B cell (primary cell): ENCODE measurements at regions not wholly inside any gene's neighbourhood (a gene's known extent, or its start where the extent isn't known, plus 50 kb on each side); places are given as distances from the start of the nearest gene placed in this dataset.

ENCODE experiments used
- ATAC-seq: fragments of 200-7000 bp; cut with Tn5 transposase; one replicate; pipeline ENCODE4 v1.10.0; 2021; ENCODE audit warnings: low read depth, mild to moderate bottlenecking, moderate number of reproducible peaks, moderate library complexity
- CTCF ChIA-PET: fragments of 350-600 bp; sonication (Branson Sonifier 250); formaldehyde crosslinking; loops from one replicate; lab custom pipeline; 2021; ENCODE audit warnings: antibody characterized with exemption, inconsistent platforms; lab: Charles Lee
- POLR2A ChIA-PET: fragments of 350-600 bp; sonication (Branson Sonifier 250); formaldehyde crosslinking; loops from one replicate; lab custom pipeline; 2021; ENCODE audit warnings: antibody characterized with exemption; lab: Charles Lee
- DNase-seq: peaks from one replicate; pipeline ENCODE4 v3.0.0; 2013
- H2AFZ ChIP-seq: 2 replicates; pipeline ENCODE4 v1.6.1; 2012; ENCODE audit warnings: mild to moderate bottlenecking, low read depth, low read length; ENCODE audit not compliant: insufficient read depth, poor library complexity, severe bottlenecking
- H3K27ac ChIP-seq, 2 donors: 1 replicate in 1 of 2; 2 replicates in 1 of 2; pipeline ENCODE4 v1.5.1; 2012 to 2013; ENCODE audit warnings: low read length in 2 of 2, mild to moderate bottlenecking in 2 of 2, moderate library complexity in 1 of 2
- H3K27me3 ChIP-seq, 4 experiments: fragments of 200-600 bp in 1 of 4; sonication (generic) in 1 of 4; replicated peaks in 1 of 4; 1 replicate in 2 of 4; 2 replicates in 2 of 4; pipeline versions ENCODE4 v1.6.1 to v1.7.0; 2013 to 2016; ENCODE audit warnings: low read length in 3 of 4, mild to moderate bottlenecking in 2 of 4, mixed read lengths in 1 of 4, moderate library complexity in 1 of 4; ENCODE audit not compliant: insufficient read depth in 4 of 4, control insufficient read depth in 3 of 4; ENCODE audit errors: control extremely low read depth in 1 of 4
- H3K36me3 ChIP-seq, 2 experiments: replicated peaks in 1 of 2; 1 replicate in 1 of 2; 2 replicates in 1 of 2; pipeline versions ENCODE4 v1.6.1 to v1.7.1; 2013; ENCODE audit warnings: low read length in 1 of 2; ENCODE audit not compliant: insufficient read depth in 2 of 2, control insufficient read depth in 1 of 2; ENCODE audit errors: control extremely low read depth in 1 of 2, extremely low read depth in 1 of 2
- H3K4me1 ChIP-seq, 2 donors: fragments of 200-600 bp in 1 of 2; sonication (generic) in 1 of 2; 1 replicate in 1 of 2; 2 replicates in 1 of 2; pipeline versions ENCODE4 v1.5.1 to v1.6.1; 2013 to 2017; ENCODE audit warnings: low read length in 2 of 2; ENCODE audit not compliant: control insufficient read depth in 2 of 2, insufficient read depth in 2 of 2
- H3K4me2 ChIP-seq: replicated peaks from 2 replicates; pipeline ENCODE3; 2012; ENCODE audit warnings: mild to moderate bottlenecking, low read depth, low read length; ENCODE audit not compliant: poor library complexity, severe bottlenecking
- H3K4me3 ChIP-seq, 5 experiments: fragments of 200-600 bp in 1 of 5; sonication (generic) in 1 of 5; 1 replicate in 3 of 5; 2 replicates in 2 of 5; pipeline versions ENCODE4 v1.5.1 to v1.7.0; 2011 to 2016; ENCODE audit warnings: low read length in 4 of 5, mild to moderate bottlenecking in 4 of 5, low read depth in 2 of 5, control low read depth in 1 of 5, moderate library complexity in 1 of 5; ENCODE audit not compliant: insufficient read depth in 1 of 5; ENCODE audit errors: control extremely low read depth in 1 of 5, extremely low read depth in 1 of 5
- H3K79me2 ChIP-seq: fragments of 200-600 bp; sonication (generic); one replicate; pipeline ENCODE4 v1.6.0; 2016; ENCODE audit warnings: low read length; ENCODE audit not compliant: control insufficient read depth, insufficient read depth
- H3K9ac ChIP-seq: fragments of 200-600 bp; sonication (generic); 2 replicates; pipeline ENCODE4 v1.6.1; 2017; ENCODE audit warnings: mild to moderate bottlenecking, low read length, moderate library complexity
- H3K9me3 ChIP-seq, 3 donors: one replicate each; pipeline versions ENCODE4 v1.6.1 to v1.7.1; 2013; ENCODE audit warnings: low read length in 2 of 3; ENCODE audit not compliant: control insufficient read depth in 2 of 3, insufficient read depth in 1 of 3; ENCODE audit errors: control extremely low read depth in 1 of 3
- H4K20me1 ChIP-seq: 2 replicates; pipeline ENCODE4 v1.6.0; 2012; ENCODE audit warnings: mild to moderate bottlenecking, low read length; ENCODE audit not compliant: insufficient read depth, control insufficient read depth, poor library complexity, severe bottlenecking
- H3K27ac Mint-ChIP-seq: one replicate; pipeline ENCODE4 v1.8.0; 2021; ENCODE audit warnings: mixed read lengths
- H3K27me3 Mint-ChIP-seq: one replicate; pipeline ENCODE4 v1.8.0; 2021; ENCODE audit warnings: mixed read lengths
- H3K4me1 Mint-ChIP-seq: one replicate; pipeline ENCODE4 v1.8.0; 2021; ENCODE audit warnings: mixed read lengths
- H3K4me3 Mint-ChIP-seq: one replicate; pipeline ENCODE4 v1.8.0; 2021; ENCODE audit warnings: mixed read lengths
- H3K9me3 Mint-ChIP-seq: one replicate; pipeline ENCODE4 v1.8.0; 2022; ENCODE audit warnings: mixed read lengths; ENCODE audit not compliant: insufficient read depth
- EZH2 ChIP-seq: IDR thresholded peaks from 2 replicates; pipeline ENCODE4 v1.6.1; 2012; ENCODE audit warnings: borderline replicate concordance, low read depth, mild to moderate bottlenecking, moderate library complexity, low read length; ENCODE audit not compliant: insufficient read depth, poor library complexity, severe bottlenecking
- WGBS: methylation state at CpG from one replicate; pipeline ENCODE4 v1.1.5; 2013; ENCODE audit warnings: missing lambda C conversion rate; ENCODE audit not compliant: insufficient coverage; 5-methylcytosine and 5-hydroxymethylcytosine counted together
- intact Hi-C: fragments of 100-400 bp; cut with micrococcal nuclease; formaldehyde crosslinking; loops from one replicate; pipeline ENCODE4 v1.10.0; 2022
- TF ChIP-seq, protein P1 (sequence below): fragments of 200-600 bp; IDR thresholded peaks from one replicate; pipeline ENCODE4 v1.8.0; 2022; ENCODE audit warnings: antibody characterized with exemption, mild to moderate bottlenecking

DNA sequence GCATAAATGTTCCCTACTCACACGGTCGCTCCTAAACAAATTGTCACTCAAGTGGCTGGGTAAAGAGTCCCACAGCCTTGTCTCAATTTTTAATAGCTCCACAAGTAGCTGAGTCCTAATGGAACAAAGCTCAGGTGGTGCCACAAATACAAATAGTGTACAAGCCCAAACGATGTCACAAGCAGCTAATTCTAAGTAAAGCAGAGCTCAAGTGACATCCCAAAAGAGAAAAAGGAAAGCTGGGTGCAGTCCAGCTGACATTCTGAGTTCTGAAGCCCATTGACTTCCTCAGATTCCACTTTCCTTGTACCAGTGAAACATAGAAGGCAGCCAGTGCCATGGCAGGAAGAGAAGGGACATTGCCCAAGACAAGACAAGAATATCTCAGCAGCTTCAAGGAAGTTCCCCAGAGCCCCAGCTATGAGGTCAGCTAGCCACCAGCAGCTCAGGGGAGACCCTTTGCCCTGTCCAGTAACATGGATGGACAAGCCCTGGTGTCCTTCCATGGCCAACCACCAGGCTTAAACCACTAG, 231.2 kb upstream of the SGCD start:
- POLR2A ChIA-PET = no interaction called here
- CTCF ChIA-PET = no interaction called here
- intact Hi-C loops = no loop called here
- Histone ChIP-seq H3K36me3 (no peaks in the 10 kb centered on the region), H3K79me2 (no peaks in the 10 kb centered on the region), H4K20me1 (no peaks in the 10 kb centered on the region), H3K27ac (no peak overlapping the region), H3K9me3 (peaks cover 0 to 11% (median 0%) of the 10 kb centered on the region in 3 donors), H3K4me2 (no peak overlapping the region), H3K27me3 (no peaks in the 10 kb centered on the region), H2AFZ (no peak overlapping the region), H3K4me1 (no peaks in the 10 kb centered on the region), H3K4me3 (no peak overlapping the region), H3K9ac (no peak overlapping the region)
- H3K9me3 Mint-ChIP-seq = no peaks in the 10 kb centered on the region
- 100% methylated on average over 3 of the region's 3 CpGs for WGBS
- DNase-seq = no peak
- no peak overlapping the region for H3K4me3 Mint-ChIP-seq
- ATAC-seq = no peak
- H3K27me3 Mint-ChIP-seq = no peaks in the 10 kb centered on the region
- TF ChIP-seq, protein P1, sequence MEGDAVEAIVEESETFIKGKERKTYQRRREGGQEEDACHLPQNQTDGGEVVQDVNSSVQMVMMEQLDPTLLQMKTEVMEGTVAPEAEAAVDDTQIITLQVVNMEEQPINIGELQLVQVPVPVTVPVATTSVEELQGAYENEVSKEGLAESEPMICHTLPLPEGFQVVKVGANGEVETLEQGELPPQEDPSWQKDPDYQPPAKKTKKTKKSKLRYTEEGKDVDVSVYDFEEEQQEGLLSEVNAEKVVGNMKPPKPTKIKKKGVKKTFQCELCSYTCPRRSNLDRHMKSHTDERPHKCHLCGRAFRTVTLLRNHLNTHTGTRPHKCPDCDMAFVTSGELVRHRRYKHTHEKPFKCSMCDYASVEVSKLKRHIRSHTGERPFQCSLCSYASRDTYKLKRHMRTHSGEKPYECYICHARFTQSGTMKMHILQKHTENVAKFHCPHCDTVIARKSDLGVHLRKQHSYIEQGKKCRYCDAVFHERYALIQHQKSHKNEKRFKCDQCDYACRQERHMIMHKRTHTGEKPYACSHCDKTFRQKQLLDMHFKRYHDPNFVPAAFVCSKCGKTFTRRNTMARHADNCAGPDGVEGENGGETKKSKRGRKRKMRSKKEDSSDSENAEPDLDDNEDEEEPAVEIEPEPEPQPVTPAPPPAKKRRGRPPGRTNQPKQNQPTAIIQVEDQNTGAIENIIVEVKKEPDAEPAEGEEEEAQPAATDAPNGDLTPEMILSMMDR = no peak
- no peak for TF ChIP-seq EZH2
- no peak overlapping the region for H3K27ac Mint-ChIP-seq
- no peaks in the 10 kb centered on the region for H3K4me1 Mint-ChIP-seq

DNA sequence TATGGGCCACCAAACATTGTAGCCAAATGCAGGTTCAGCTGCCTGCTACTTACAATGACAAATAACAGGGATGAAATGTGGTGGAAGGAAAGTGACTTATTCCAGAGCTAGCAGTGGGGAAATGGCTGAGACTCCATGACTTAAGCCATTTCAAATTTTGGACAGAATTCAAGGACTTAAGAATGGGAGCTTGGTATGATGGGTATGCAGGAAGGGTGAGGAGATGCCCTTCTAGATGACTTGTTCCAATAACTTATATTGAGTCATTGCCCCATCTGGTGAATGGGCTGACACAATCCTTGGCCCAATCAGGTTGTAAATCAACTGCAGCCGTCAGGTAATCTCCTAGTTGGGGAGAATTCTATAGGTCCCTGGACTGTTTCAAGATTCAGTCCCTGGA, 230.7 kb upstream of the SGCD start:
- H3K9me3 Mint-ChIP-seq = no peaks in the 10 kb centered on the region
- Histone ChIP-seq H3K4me2 (no peak overlapping the region), H3K79me2 (no peaks in the 10 kb centered on the region), H4K20me1 (no peaks in the 10 kb centered on the region), H3K4me1 (no peaks in the 10 kb centered on the region), H3K27ac (no peak overlapping the region), H3K27me3 (no peaks in the 10 kb centered on the region), H3K4me3 (no peak overlapping the region), H3K9ac (no peak overlapping the region), H2AFZ (no peak overlapping the region), H3K36me3 (no peaks in the 10 kb centered on the region), H3K9me3 (peaks cover 0 to 8% (median 0%) of the 10 kb centered on the region in 3 donors)
- no peaks in the 10 kb centered on the region for H3K4me1 Mint-ChIP-seq
- ChIA-PET POLR2A (no interaction called here), CTCF (no interaction called here)
- ATAC-seq = no peak
- no CpG with 5 or more reads among the region's 1 CpG for WGBS
- no peaks in the 10 kb centered on the region for H3K27me3 Mint-ChIP-seq
- TF ChIP-seq, protein P1 = no peak
- no peak for TF ChIP-seq EZH2
- H3K27ac Mint-ChIP-seq = no peak overlapping the region
- no peak for DNase-seq
- intact Hi-C loops = no loop called here
- H3K4me3 Mint-ChIP-seq = no peak overlapping the region
